Lung (tissue), 11 donors: ENCODE measurements at regions not wholly inside any gene's neighbourhood (a gene's known extent, or its start where the extent isn't known, plus 50 kb on each side); places are given as distances from the start of the nearest gene placed in this dataset.

ENCODE experiments used
- ATAC-seq: fragments of 200-7000 bp; cut with Tn5 transposase; one replicate; pipeline ENCODE4 v1.9.1; 2020; ENCODE audit warnings: moderate number of reproducible peaks; ENCODE audit not compliant: insufficient read depth, low FRiP score
- DNase-seq, 3 donors: peaks; one replicate each; pipeline ENCODE4 v3.0.0-alpha.2; 2013 to 2017
- H3K27ac ChIP-seq, 2 donors: one replicate each; pipeline ENCODE4 v1.5.1; 2013; ENCODE audit warnings: mild to moderate bottlenecking in 2 of 2, moderate library complexity in 2 of 2, control low read depth in 1 of 2, inconsistent platforms in 1 of 2, low read depth in 1 of 2, low read length in 1 of 2
- H3K27me3 ChIP-seq, 3 donors: one replicate each; pipeline ENCODE4 v1.5.1; 2013; ENCODE audit warnings: low read length in 2 of 3; ENCODE audit not compliant: control insufficient read depth in 3 of 3, insufficient read depth in 3 of 3
- H3K36me3 ChIP-seq, 4 donors: one replicate each; pipeline ENCODE4 v1.5.1; 2013; ENCODE audit warnings: low read length in 4 of 4, mild to moderate bottlenecking in 1 of 4, moderate library complexity in 1 of 4; ENCODE audit not compliant: control insufficient read depth in 4 of 4, insufficient read depth in 4 of 4
- H3K4me1 ChIP-seq, 5 donors: one replicate each; pipeline ENCODE4 v1.5.1; 2013; ENCODE audit warnings: low read length in 5 of 5, mild to moderate bottlenecking in 2 of 5, moderate library complexity in 1 of 5; ENCODE audit not compliant: control insufficient read depth in 5 of 5, insufficient read depth in 5 of 5
- H3K4me3 ChIP-seq: one replicate; pipeline ENCODE4 v1.5.1; 2013; ENCODE audit warnings: mild to moderate bottlenecking, control low read depth, moderate library complexity
- H3K9ac ChIP-seq, 2 donors: one replicate each; pipeline ENCODE4 v1.5.1; 2013; ENCODE audit warnings: low read length in 2 of 2, control low read depth in 1 of 2; ENCODE audit not compliant: insufficient read depth in 1 of 2
- H3K9me3 ChIP-seq, 4 donors: one replicate each; pipeline ENCODE4 v1.5.1; 2013; ENCODE audit warnings: low read length in 3 of 4, mild to moderate bottlenecking in 1 of 4, moderate library complexity in 1 of 4; ENCODE audit not compliant: control insufficient read depth in 4 of 4, insufficient read depth in 3 of 4
- CTCF ChIP-seq: IDR thresholded peaks from 2 replicates; pipeline ENCODE4 v1.5.1; 2012; ENCODE audit warnings: mild to moderate bottlenecking; ENCODE audit errors: control extremely low read depth, extremely low read depth
- WGBS, 2 donors: extraction: QIAGEN DNeasy Blood & Tissue Kit; methylation state at CpG; one replicate each; pipeline ENCODE4 v1.1.7; 2013; 5-methylcytosine and 5-hydroxymethylcytosine counted together
- donor health status: control.
- donor health status: control.
- donor health status: Bipolar disorder and iron deficiency.
- donor health status: healthy.
- donor health status: DM: yes; HTN: yes; CAD: no.

GRCh38 chr3:4030624-4031023, 231.4 kb downstream of the LRRN1 start:
- H3K27ac ChIP-seq: peak overlapping the region in 1 of 2 donors; percentile 53
- WGBS, 2 donors: 98 to 100% methylated on average over 1 of the region's 1 CpG
- no peaks in the 10 kb centered on the region for H3K9me3 ChIP-seq
- DNase-seq (no peak), ATAC-seq (no peak)
- no peaks in the 10 kb centered on the region for H3K27me3 ChIP-seq
- TF ChIP-seq CTCF: no peak
- no peak overlapping the region for H3K4me3 ChIP-seq
- H3K4me1 ChIP-seq: peaks cover 0 to 7% (median 0%) of the 10 kb centered on the region in 5 donors
- H3K9ac ChIP-seq: no peak overlapping the region
- H3K36me3 ChIP-seq: no peaks in the 10 kb centered on the region

DNA sequence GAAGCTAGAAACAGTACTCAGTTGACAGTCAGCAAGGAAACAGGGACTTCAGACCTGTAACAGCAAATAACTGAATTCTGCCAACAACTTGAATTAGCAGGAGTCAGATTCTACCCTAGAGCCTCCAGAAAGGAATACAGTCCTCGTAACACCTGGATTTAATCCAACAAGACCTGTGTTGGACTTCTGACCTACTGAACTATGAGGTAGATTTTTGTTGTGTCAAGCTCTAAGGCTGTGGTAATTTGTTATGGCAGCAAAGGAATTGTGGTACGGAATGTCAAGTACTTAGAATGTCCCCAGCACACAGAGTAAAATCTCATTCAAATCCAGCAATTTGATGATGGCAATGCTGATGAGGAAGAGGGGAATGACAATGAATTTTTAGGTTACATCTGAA, 234.1 kb downstream of the LRRN1 start:
- ATAC-seq (no peak), DNase-seq (no peak)
- Histone ChIP-seq H3K27me3 (no peaks in the 10 kb centered on the region), H3K9ac (no peak overlapping the region), H3K9me3 (no peaks in the 10 kb centered on the region), H3K4me3 (no peak overlapping the region), H3K27ac (no peak overlapping the region), H3K4me1 (peaks cover 0 to 7% (median 0%) of the 10 kb centered on the region in 5 donors), H3K36me3 (no peaks in the 10 kb centered on the region)
- WGBS, 2 donors: 82 to 86% methylated on average over 2 of the region's 2 CpGs
- no peak for TF ChIP-seq CTCF

GRCh38 chr3:4036046-4036445, 236.8 kb downstream of the LRRN1 start:
- Histone ChIP-seq H3K27ac (no peak overlapping the region), H3K9me3 (no peaks in the 10 kb centered on the region), H3K27me3 (no peaks in the 10 kb centered on the region), H3K9ac (no peak overlapping the region), H3K4me3 (no peak overlapping the region), H3K36me3 (no peaks in the 10 kb centered on the region), H3K4me1 (peaks cover 0 to under 1% (median 0%) of the 10 kb centered on the region in 5 donors)
- DNase-seq: no peak
- no peak for TF ChIP-seq CTCF
- ATAC-seq: no peak

GRCh38 chr3:4038351-4038750, 239.1 kb downstream of the LRRN1 start:
- ATAC-seq (no peak), DNase-seq (no peak)
- H3K4me3 ChIP-seq: no peak overlapping the region
- no peaks in the 10 kb centered on the region for H3K9me3 ChIP-seq
- H3K4me1 ChIP-seq: no peaks in the 10 kb centered on the region
- H3K27me3 ChIP-seq: no peaks in the 10 kb centered on the region
- H3K27ac ChIP-seq: no peak overlapping the region
- no peaks in the 10 kb centered on the region for H3K36me3 ChIP-seq
- TF ChIP-seq CTCF: no peak
- 66 to 89% methylated on average over 5 of the region's 5 CpGs for WGBS, 2 donors
- no peak overlapping the region for H3K9ac ChIP-seq
